ENCODE measurements at regions not wholly inside any gene's neighbourhood (a gene's known extent, or its start where the extent isn't known, plus 50 kb on each side); places are given as distances from the start of the nearest gene placed in this dataset.

DNA sequence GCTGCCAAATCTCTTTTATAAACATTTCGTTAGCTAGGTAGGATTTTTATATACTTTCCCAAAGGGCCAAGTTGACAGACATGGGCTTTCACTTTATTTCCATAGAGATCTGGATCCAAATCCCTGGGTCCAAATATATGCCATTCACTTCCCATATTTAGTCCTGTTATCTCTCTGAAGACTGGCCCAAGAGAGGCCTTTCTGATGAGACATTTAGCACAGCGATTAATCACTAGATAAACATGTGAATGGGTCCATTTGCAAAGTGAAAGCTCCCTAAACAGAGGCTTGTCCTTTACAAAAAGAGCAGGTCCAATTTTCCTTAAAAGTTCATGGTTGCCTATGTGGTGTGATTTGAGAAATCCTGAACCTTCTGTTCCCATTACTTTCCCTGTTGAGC, 132.6 kb downstream of the TRMT11 start (continued):
- TF ChIP-seq, protein P1, sequence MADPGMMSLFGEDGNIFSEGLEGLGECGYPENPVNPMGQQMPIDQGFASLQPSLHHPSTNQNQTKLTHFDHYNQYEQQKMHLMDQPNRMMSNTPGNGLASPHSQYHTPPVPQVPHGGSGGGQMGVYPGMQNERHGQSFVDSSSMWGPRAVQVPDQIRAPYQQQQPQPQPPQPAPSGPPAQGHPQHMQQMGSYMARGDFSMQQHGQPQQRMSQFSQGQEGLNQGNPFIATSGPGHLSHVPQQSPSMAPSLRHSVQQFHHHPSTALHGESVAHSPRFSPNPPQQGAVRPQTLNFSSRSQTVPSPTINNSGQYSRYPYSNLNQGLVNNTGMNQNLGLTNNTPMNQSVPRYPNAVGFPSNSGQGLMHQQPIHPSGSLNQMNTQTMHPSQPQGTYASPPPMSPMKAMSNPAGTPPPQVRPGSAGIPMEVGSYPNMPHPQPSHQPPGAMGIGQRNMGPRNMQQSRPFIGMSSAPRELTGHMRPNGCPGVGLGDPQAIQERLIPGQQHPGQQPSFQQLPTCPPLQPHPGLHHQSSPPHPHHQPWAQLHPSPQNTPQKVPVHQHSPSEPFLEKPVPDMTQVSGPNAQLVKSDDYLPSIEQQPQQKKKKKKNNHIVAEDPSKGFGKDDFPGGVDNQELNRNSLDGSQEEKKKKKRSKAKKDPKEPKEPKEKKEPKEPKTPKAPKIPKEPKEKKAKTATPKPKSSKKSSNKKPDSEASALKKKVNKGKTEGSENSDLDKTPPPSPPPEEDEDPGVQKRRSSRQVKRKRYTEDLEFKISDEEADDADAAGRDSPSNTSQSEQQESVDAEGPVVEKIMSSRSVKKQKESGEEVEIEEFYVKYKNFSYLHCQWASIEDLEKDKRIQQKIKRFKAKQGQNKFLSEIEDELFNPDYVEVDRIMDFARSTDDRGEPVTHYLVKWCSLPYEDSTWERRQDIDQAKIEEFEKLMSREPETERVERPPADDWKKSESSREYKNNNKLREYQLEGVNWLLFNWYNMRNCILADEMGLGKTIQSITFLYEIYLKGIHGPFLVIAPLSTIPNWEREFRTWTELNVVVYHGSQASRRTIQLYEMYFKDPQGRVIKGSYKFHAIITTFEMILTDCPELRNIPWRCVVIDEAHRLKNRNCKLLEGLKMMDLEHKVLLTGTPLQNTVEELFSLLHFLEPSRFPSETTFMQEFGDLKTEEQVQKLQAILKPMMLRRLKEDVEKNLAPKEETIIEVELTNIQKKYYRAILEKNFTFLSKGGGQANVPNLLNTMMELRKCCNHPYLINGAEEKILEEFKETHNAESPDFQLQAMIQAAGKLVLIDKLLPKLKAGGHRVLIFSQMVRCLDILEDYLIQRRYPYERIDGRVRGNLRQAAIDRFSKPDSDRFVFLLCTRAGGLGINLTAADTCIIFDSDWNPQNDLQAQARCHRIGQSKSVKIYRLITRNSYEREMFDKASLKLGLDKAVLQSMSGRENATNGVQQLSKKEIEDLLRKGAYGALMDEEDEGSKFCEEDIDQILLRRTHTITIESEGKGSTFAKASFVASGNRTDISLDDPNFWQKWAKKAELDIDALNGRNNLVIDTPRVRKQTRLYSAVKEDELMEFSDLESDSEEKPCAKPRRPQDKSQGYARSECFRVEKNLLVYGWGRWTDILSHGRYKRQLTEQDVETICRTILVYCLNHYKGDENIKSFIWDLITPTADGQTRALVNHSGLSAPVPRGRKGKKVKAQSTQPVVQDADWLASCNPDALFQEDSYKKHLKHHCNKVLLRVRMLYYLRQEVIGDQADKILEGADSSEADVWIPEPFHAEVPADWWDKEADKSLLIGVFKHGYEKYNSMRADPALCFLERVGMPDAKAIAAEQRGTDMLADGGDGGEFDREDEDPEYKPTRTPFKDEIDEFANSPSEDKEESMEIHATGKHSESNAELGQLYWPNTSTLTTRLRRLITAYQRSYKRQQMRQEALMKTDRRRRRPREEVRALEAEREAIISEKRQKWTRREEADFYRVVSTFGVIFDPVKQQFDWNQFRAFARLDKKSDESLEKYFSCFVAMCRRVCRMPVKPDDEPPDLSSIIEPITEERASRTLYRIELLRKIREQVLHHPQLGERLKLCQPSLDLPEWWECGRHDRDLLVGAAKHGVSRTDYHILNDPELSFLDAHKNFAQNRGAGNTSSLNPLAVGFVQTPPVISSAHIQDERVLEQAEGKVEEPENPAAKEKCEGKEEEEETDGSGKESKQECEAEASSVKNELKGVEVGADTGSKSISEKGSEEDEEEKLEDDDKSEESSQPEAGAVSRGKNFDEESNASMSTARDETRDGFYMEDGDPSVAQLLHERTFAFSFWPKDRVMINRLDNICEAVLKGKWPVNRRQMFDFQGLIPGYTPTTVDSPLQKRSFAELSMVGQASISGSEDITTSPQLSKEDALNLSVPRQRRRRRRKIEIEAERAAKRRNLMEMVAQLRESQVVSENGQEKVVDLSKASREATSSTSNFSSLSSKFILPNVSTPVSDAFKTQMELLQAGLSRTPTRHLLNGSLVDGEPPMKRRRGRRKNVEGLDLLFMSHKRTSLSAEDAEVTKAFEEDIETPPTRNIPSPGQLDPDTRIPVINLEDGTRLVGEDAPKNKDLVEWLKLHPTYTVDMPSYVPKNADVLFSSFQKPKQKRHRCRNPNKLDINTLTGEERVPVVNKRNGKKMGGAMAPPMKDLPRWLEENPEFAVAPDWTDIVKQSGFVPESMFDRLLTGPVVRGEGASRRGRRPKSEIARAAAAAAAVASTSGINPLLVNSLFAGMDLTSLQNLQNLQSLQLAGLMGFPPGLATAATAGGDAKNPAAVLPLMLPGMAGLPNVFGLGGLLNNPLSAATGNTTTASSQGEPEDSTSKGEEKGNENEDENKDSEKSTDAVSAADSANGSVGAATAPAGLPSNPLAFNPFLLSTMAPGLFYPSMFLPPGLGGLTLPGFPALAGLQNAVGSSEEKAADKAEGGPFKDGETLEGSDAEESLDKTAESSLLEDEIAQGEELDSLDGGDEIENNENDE (IDR thresholded peaks at IDR 0.05; ENCODE audit: insufficient replicate concordance, low read length) = no peak
- TF ChIP-seq PHF8 (conservative IDR thresholded peaks at IDR 0.05; ENCODE audit: low read depth, low read length) (no peak), SIRT6 (IDR thresholded peaks at IDR 0.05; ENCODE audit: low read length) (no peak), TBP (IDR thresholded peaks at IDR 0.05; ENCODE audit: low read depth, low read length) (no peak), NANOG (IDR thresholded peaks at IDR 0.05; ENCODE audit: insufficient read depth, low read depth, low read length, poor library complexity, severe bottlenecking) (no peak), POU5F1 (IDR thresholded peaks at IDR 0.05; ENCODE audit: low read depth, low read length) (no peak), CHD1 (IDR thresholded peaks at IDR 0.05; ENCODE audit: low read depth, low read length) (no peak), HDAC6 (IDR thresholded peaks at IDR 0.05; ENCODE audit: low read depth, low read length) (no peak), TEAD4 (IDR thresholded peaks at IDR 0.05; ENCODE audit: low read depth, low read length) (no peak), CEBPB (IDR thresholded peaks at IDR 0.05; ENCODE audit: low read depth, low read length) (no peak), CBX8 (IDR thresholded peaks at IDR 0.05; ENCODE audit: borderline replicate concordance, low read depth, low read length) (no peak)
- TF ChIP-seq, protein P2, sequence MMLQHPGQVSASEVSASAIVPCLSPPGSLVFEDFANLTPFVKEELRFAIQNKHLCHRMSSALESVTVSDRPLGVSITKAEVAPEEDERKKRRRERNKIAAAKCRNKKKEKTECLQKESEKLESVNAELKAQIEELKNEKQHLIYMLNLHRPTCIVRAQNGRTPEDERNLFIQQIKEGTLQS (IDR thresholded peaks at IDR 0.05; ENCODE audit: insufficient read depth, low read depth, low read length) = no peak

Data from H1 (cell line).